Neural crest cell (in vitro differentiated cells): ENCODE measurements at regions not wholly inside any gene's neighbourhood (a gene's known extent, or its start where the extent isn't known, plus 50 kb on each side); places are given as distances from the start of the nearest gene placed in this dataset.

Experiments
- DNase-seq: peaks from one replicate; pipeline ENCODE4 v3.0.0; 2021; ENCODE audit warnings: low read depth, mixed read lengths, low spot score
- H3K27ac Mint-ChIP-seq: one replicate; pipeline ENCODE4 v1.8.0; 2021; ENCODE audit warnings: mild to moderate bottlenecking, mixed read lengths; ENCODE audit not compliant: unreplicated experiment
- H3K27me3 Mint-ChIP-seq: 2 replicates; pipeline ENCODE4 v1.8.0; 2021; ENCODE audit warnings: low read depth, mild to moderate bottlenecking, mixed read lengths
- H3K36me3 Mint-ChIP-seq: 2 replicates; pipeline ENCODE4 v1.8.0; 2021; ENCODE audit warnings: low read depth, mild to moderate bottlenecking, mixed read lengths
- H3K4me1 Mint-ChIP-seq: 2 replicates; pipeline ENCODE4 v1.8.0; 2021; ENCODE audit warnings: mixed read lengths
- H3K4me3 Mint-ChIP-seq: one replicate; pipeline ENCODE4 v1.8.0; 2021; ENCODE audit warnings: mild to moderate bottlenecking, mixed read lengths
- H3K9me3 Mint-ChIP-seq: 2 replicates; pipeline ENCODE4 v1.8.0; 2021; ENCODE audit warnings: mixed read lengths
- TF ChIP-seq, protein P1 (sequence below): fragments of 200-600 bp; sonication (generic); conservative IDR thresholded peaks from 2 replicates; pipeline ENCODE4 v1.5.0; 2021; ENCODE audit warnings: antibody characterized with exemption, mild to moderate bottlenecking

DNA sequence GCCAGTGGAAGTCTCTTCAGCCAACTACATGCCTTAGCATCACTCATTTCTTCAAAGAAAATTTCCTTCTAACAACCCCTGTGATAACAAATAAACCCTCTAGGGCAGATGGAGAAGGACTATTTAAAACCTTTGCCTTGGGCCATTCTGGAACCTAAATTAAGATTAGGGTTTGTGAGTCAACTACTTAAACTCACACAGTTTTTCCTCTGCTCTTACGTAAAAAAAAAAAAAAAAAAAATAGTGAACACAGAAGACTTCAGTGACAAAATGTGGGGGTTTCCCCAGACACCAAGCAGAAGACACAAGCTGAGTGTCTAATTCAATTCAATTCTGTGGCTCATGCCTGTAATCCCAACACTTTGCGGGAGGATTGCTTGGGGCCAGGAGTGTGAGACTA is 65.8 kb upstream of the ERCC6L2 start:
- H3K27ac Mint-ChIP-seq, result no peak overlapping the region
- peaks cover 13% of the 10 kb centered on the region for H3K36me3 Mint-ChIP-seq
- H3K27me3 Mint-ChIP-seq, result no peaks in the 10 kb centered on the region
- H3K4me3 Mint-ChIP-seq, result no peak overlapping the region
- H3K4me1 Mint-ChIP-seq, result peaks cover 6% of the 10 kb centered on the region
- TF ChIP-seq, protein P1, sequence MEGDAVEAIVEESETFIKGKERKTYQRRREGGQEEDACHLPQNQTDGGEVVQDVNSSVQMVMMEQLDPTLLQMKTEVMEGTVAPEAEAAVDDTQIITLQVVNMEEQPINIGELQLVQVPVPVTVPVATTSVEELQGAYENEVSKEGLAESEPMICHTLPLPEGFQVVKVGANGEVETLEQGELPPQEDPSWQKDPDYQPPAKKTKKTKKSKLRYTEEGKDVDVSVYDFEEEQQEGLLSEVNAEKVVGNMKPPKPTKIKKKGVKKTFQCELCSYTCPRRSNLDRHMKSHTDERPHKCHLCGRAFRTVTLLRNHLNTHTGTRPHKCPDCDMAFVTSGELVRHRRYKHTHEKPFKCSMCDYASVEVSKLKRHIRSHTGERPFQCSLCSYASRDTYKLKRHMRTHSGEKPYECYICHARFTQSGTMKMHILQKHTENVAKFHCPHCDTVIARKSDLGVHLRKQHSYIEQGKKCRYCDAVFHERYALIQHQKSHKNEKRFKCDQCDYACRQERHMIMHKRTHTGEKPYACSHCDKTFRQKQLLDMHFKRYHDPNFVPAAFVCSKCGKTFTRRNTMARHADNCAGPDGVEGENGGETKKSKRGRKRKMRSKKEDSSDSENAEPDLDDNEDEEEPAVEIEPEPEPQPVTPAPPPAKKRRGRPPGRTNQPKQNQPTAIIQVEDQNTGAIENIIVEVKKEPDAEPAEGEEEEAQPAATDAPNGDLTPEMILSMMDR, result no peak
- DNase-seq, result no peak
- no peaks in the 10 kb centered on the region for H3K9me3 Mint-ChIP-seq

DNA sequence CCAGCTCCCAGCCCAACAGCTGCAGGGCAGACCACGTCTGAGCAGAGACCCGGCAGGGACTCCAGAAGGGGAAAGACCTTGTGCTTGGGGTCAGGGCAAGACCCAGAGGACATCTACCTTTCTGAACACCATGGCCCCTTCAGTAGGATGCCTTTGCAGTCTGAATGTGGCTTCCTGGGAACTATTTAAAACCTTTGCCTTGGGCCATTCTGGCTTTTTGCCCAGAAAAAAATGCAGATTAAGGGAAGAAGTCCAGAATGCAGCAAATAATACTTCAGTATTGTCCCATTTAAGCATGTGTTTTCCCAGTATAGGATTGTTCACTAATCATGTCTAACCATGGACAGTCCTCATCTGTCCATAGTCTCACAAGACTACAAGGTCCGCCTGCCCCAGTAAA is 67.5 kb upstream of the ERCC6L2 start:
- DNase-seq, result no peak
- H3K4me3 Mint-ChIP-seq, result no peak overlapping the region
- no peaks in the 10 kb centered on the region for H3K9me3 Mint-ChIP-seq
- peaks cover 10% of the 10 kb centered on the region for H3K36me3 Mint-ChIP-seq
- no peak overlapping the region for H3K27ac Mint-ChIP-seq
- TF ChIP-seq, protein P1, result no peak
- peaks cover 6% of the 10 kb centered on the region for H3K4me1 Mint-ChIP-seq
- H3K27me3 Mint-ChIP-seq, result no peaks in the 10 kb centered on the region

DNA sequence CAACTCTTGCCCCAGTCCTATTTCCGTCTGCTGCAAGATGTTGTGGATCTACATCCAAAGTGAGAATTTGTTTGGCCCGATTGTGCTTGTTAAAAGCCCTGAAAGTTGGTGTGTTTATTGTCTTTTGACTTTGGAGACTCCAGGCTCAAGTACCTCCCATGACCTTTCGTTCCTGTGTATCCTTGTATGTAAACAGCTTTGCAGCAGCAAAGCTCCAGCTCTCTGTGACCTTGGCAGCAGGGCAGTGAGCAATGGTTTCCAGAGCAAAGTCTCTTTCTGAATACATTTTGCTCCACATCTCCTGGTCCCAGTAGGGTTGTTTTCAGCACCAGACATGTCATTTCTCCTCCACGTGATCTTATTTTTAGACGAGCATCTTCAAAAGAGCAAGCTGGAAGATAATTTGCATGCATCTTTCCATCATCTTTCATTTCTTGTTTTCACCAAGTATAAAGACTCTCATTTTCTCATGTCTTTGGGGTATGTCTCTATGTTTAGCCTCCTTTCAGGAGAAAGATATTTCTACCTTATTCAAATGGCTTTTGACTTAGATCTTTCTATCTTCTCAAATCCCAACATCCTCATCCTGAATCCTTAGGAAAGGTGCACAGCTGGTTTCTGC is 68.1 kb upstream of the ERCC6L2 start:
- no peak for DNase-seq
- no peak overlapping the region for H3K4me3 Mint-ChIP-seq
- no peaks in the 10 kb centered on the region for H3K9me3 Mint-ChIP-seq
- H3K4me1 Mint-ChIP-seq, result peaks cover 6% of the 10 kb centered on the region
- TF ChIP-seq, protein P1, result no peak
- H3K36me3 Mint-ChIP-seq, result peaks cover 10% of the 10 kb centered on the region
- H3K27me3 Mint-ChIP-seq, result no peaks in the 10 kb centered on the region
- H3K27ac Mint-ChIP-seq, result no peak overlapping the region

DNA sequence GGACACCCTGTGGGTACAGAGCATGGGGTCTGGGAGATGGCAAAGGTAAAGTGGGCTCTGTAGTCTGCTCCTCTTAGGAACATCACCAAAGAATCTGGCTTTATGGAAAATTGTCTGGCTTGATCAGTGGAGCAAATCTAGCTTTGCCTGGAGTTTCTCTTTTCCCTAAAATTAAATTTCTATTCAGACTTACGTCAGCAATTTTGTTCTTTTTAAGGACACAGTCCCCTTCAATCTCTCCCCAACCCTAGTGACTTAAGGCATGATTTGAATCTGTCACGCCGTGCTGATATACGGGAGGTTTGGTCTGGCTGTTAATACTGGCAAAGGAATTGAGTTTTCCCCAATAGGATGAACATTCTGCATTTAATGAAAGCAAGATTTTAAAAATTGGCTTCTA is 72.3 kb upstream of the ERCC6L2 start:
- DNase-seq, result no peak
- peaks cover 6% of the 10 kb centered on the region for H3K4me1 Mint-ChIP-seq
- TF ChIP-seq, protein P1, result no peak
- H3K27me3 Mint-ChIP-seq, result no peaks in the 10 kb centered on the region
- H3K27ac Mint-ChIP-seq, result no peak overlapping the region
- H3K9me3 Mint-ChIP-seq, result no peaks in the 10 kb centered on the region
- no peak overlapping the region for H3K4me3 Mint-ChIP-seq
- peaks cover 1% of the 10 kb centered on the region for H3K36me3 Mint-ChIP-seq

DNA sequence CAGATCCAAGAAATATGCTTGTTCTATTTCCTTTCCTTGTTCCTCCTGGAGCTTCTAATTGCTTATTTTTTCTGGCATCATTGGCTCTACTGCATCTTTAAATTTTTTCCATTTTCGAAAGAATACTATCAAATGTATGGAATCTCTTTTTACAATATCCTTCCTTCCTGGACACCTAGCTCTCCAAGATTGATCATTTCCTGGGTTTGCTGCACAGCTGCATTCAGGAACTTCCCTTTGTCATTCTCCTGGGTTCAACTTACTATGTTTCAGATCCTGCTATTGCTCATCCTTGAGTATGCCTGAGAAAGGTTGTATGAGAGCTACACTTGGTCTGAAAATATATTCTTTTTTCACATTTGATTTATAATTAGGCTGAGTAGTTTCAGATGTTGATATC is 73.7 kb upstream of the ERCC6L2 start:
- H3K9me3 Mint-ChIP-seq, result no peaks in the 10 kb centered on the region
- TF ChIP-seq, protein P1, result no peak

DNA sequence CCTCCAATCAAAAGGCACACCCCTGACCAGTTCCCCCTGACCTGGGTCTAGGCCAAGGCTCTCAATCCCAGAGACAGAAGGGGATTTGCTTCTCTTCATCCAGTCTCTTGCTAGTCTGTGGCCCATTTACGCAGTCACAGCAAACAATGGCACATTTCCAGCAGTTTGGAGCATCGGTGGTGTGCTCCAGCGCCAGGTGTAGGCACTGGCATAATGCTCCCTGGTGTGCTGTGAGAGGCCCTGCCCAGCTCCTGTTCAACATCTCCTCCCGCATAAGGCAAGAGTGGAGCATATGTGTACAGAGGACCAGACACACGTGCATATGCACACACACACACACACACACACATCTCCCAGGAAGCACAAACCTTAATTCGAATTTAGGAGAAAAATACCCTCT is 79.5 kb upstream of the ERCC6L2 start:
- DNase-seq, result no peak
- Mint-ChIP-seq H3K4me1 (no peaks in the 10 kb centered on the region), H3K4me3 (no peak overlapping the region), H3K27me3 (no peaks in the 10 kb centered on the region), H3K9me3 (no peaks in the 10 kb centered on the region), H3K36me3 (no peaks in the 10 kb centered on the region), H3K27ac (no peak overlapping the region)
- TF ChIP-seq, protein P1, result no peak

More for the DNA sequence above, 73.7 kb upstream of the ERCC6L2 start:
- no peaks in the 10 kb centered on the region for H3K27me3 Mint-ChIP-seq
- H3K4me3 Mint-ChIP-seq, result no peak overlapping the region
- H3K4me1 Mint-ChIP-seq, result no peaks in the 10 kb centered on the region
- no peak for DNase-seq
- H3K36me3 Mint-ChIP-seq, result no peaks in the 10 kb centered on the region
- no peak overlapping the region for H3K27ac Mint-ChIP-seq
